Gastroesophageal sphincter (tissue), 4 donors: ENCODE measurements at regions not wholly inside any gene's neighbourhood (a gene's known extent, or its start where the extent isn't known, plus 50 kb on each side); places are given as distances from the start of the nearest gene placed in this dataset.

Experiments
- ATAC-seq: fragments of 150-250 bp; one replicate; pipeline ENCODE4 v1.9.1; 2016; ENCODE audit warnings: mild to moderate bottlenecking, moderate library complexity
- H3K27ac ChIP-seq, 4 donors: fragments of 200-600 bp; sonication (generic) in 3 of 4; 1 replicate in 3 of 4; 2 replicates in 1 of 4; pipeline ENCODE4 v1.5.1; 2016 to 2019
- H3K27me3 ChIP-seq: fragments of 200-600 bp; sonication (generic); one replicate; pipeline ENCODE4 v1.5.1; 2019
- H3K36me3 ChIP-seq, 2 donors: fragments of 200-600 bp; sonication (generic); one replicate each; pipeline ENCODE4 v1.5.1; 2019; ENCODE audit warnings: control low read depth in 1 of 2
- H3K4me1 ChIP-seq, 3 donors: fragments of 200-600 bp; sonication (generic); 1 replicate in 2 of 3; 2 replicates in 1 of 3; pipeline ENCODE4 v1.5.1; 2016 to 2019; ENCODE audit warnings: control low read depth in 2 of 3
- H3K4me3 ChIP-seq, 2 donors: fragments of 200-600 bp; sonication (generic); one replicate each; pipeline ENCODE4 v1.5.1; 2019; ENCODE audit warnings: mild to moderate bottlenecking in 1 of 2, moderate library complexity in 1 of 2
- H3K9me3 ChIP-seq, 3 donors: fragments of 200-600 bp; sonication (generic); one replicate each; pipeline ENCODE4 v1.5.1; 2017 to 2019; ENCODE audit warnings: control low read depth in 2 of 3
- EP300 ChIP-seq: sonication (generic); formaldehyde crosslinking; IDR thresholded peaks from one replicate; pipeline ENCODE4 v1.6.1; 2017; ENCODE audit warnings: antibody characterized with exemption, mild to moderate bottlenecking
- POLR2A ChIP-seq, 2 donors: fragments of 450-650 bp; IDR thresholded peaks; one replicate each; pipeline ENCODE4 v1.6.1; 2017; ENCODE audit warnings: antibody characterized with exemption in 2 of 2, mild to moderate bottlenecking in 2 of 2, moderate library complexity in 1 of 2
- POLR2AphosphoS5 ChIP-seq: sonication (generic); formaldehyde crosslinking; IDR thresholded peaks from one replicate; pipeline ENCODE4 v1.6.1; 2017; ENCODE audit warnings: antibody characterized with exemption
- WGBS, 2 donors: methylation state at CpG; one replicate each; pipeline ENCODE4 v1.1.5; 2018; ENCODE audit warnings: low coverage in 1 of 2; 5-methylcytosine and 5-hydroxymethylcytosine counted together
- TF ChIP-seq, protein P1 (sequence below), 4 experiments: fragments of 200-600 bp in 2 of 4; fragments of 450-650 bp in 2 of 4; sonication (generic) in 1 of 4; IDR thresholded peaks; one replicate each; pipeline ENCODE4 v1.5.1; 2017 to 2019; ENCODE audit warnings: antibody characterized with exemption in 4 of 4, mild to moderate bottlenecking in 2 of 4, moderate library complexity in 2 of 4

- WGBS, 2 donors: 46 to 86% methylated on average over 2 to 3 of the region's 3 CpGs
- no peaks in the 10 kb centered on the region for H3K36me3 ChIP-seq
- ATAC-seq: no peak
- no peak for TF ChIP-seq POLR2AphosphoS5
- TF ChIP-seq, protein P1, sequence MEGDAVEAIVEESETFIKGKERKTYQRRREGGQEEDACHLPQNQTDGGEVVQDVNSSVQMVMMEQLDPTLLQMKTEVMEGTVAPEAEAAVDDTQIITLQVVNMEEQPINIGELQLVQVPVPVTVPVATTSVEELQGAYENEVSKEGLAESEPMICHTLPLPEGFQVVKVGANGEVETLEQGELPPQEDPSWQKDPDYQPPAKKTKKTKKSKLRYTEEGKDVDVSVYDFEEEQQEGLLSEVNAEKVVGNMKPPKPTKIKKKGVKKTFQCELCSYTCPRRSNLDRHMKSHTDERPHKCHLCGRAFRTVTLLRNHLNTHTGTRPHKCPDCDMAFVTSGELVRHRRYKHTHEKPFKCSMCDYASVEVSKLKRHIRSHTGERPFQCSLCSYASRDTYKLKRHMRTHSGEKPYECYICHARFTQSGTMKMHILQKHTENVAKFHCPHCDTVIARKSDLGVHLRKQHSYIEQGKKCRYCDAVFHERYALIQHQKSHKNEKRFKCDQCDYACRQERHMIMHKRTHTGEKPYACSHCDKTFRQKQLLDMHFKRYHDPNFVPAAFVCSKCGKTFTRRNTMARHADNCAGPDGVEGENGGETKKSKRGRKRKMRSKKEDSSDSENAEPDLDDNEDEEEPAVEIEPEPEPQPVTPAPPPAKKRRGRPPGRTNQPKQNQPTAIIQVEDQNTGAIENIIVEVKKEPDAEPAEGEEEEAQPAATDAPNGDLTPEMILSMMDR (IDR thresholded peaks at IDR 0.05): no peak
- no peak overlapping the region for H3K27ac ChIP-seq
- H3K27me3 ChIP-seq: no peaks in the 10 kb centered on the region
- H3K4me1 ChIP-seq: peaks cover 0 to 14% (median 0%) of the 10 kb centered on the region in 3 donors
- no peaks in the 10 kb centered on the region for H3K9me3 ChIP-seq
- no peak overlapping the region for H3K4me3 ChIP-seq
Observed at GRCh38 chr9:3023449-3023848, 179.6 kb upstream of the PUM3 start.

DNA sequence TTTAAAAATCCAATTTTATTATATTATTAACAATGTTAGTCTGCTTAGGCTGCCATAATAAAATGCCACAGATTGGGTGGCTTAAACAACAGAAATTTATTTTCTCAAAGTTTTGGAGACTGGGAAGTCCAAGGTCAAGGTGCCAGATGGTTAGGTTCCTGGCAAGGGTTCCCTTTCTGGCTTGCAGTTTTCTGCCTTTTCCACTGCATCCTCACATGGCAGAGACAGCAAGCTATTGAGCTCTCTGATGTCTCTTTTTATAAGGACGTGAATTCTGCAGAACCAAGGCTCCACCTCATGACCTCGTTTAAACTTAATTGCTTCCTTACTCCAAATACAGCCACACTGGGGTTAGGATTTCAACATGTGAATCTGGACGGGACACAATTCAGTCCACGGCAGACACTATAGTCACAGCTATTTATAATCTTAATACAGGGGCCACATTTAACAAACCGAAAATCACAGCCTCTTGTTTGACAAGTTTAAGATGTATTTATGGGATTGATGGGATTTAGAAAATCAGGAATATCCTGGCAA lies 174.9 kb upstream of the PUM3 start:
- peaks cover 0 to 17% (median 0%) of the 10 kb centered on the region in 3 donors for H3K4me1 ChIP-seq
- ATAC-seq: no peak
- H3K9me3 ChIP-seq: no peaks in the 10 kb centered on the region
- TF ChIP-seq POLR2AphosphoS5: no peak
- TF ChIP-seq, protein P1 (IDR thresholded peaks at IDR 0.05): no peak
- TF ChIP-seq EP300: no peak
- no peak for TF ChIP-seq POLR2A (IDR thresholded peaks at IDR 0.05)
- no peaks in the 10 kb centered on the region for H3K27me3 ChIP-seq
- H3K4me3 ChIP-seq: no peak overlapping the region
- H3K27ac ChIP-seq: no peak overlapping the region
- H3K36me3 ChIP-seq: no peaks in the 10 kb centered on the region
- WGBS, 2 donors: 11 to 20% methylated on average over 5 of the region's 5 CpGs

DNA sequence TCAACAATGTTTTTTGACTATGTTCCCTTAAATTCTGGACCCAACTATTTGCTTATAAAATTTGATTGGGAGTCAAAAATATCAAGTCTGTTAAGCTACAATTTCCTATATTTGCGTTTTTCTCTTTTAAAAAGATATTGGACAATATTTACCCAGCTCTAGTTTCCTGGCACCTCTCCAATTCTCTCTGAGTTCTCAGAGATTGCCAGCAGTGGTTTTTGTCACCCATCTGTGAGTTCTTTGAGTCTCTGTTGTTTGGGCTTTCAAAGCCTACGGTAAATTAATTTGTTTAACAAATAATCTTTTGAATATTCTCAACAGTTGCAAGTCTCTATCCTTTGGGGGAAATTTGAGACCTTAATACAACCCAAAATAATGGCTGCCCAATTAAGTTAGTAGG lies 174.2 kb upstream of the PUM3 start:
- Histone ChIP-seq H3K4me1 (peaks cover 0 to 17% (median 0%) of the 10 kb centered on the region in 3 donors), H3K36me3 (no peaks in the 10 kb centered on the region), H3K4me3 (no peak overlapping the region), H3K9me3 (no peaks in the 10 kb centered on the region), H3K27ac (no peak overlapping the region), H3K27me3 (no peaks in the 10 kb centered on the region)
- TF ChIP-seq POLR2A (IDR thresholded peaks at IDR 0.05) (no peak), EP300 (no peak), POLR2AphosphoS5 (no peak)
- TF ChIP-seq, protein P1 (IDR thresholded peaks at IDR 0.05): no peak
- WGBS, 2 donors: 52 to 54% methylated on average over 2 of the region's 2 CpGs
- no peak for ATAC-seq

DNA sequence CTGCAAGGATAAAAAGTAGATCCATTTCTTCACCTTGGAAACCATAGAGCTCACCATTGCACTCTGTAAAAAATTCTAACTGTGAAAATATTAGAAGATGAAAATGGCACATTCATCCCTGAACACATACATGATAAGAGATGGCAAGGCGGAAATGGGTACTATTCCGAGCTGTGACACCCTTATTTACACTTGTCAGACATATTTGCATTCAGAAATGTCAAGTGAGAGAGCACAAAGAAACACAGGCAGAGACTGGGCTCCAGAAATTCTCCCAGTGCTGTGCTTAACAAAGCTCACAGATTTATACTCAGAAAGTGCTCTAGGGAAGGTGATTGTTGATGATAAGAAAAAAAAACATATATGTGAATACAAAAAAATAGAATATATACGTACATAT lies 170.3 kb upstream of the PUM3 start:
- no peak for TF ChIP-seq POLR2AphosphoS5
- TF ChIP-seq, protein P1 (IDR thresholded peaks at IDR 0.05): no peak
- TF ChIP-seq EP300: no peak
- TF ChIP-seq POLR2A (IDR thresholded peaks at IDR 0.05): no peak
- H3K9me3 ChIP-seq: no peaks in the 10 kb centered on the region
- ATAC-seq: no peak
- no peaks in the 10 kb centered on the region for H3K36me3 ChIP-seq
- 66 to 75% methylated on average over 3 of the region's 3 CpGs for WGBS, 2 donors
- H3K4me1 ChIP-seq: peaks cover 0 to 12% (median 0%) of the 10 kb centered on the region in 3 donors
- H3K27me3 ChIP-seq: no peaks in the 10 kb centered on the region
- H3K27ac ChIP-seq: no peak overlapping the region
- no peak overlapping the region for H3K4me3 ChIP-seq

GRCh38 chr9:3012842-3013241 lies 168.9 kb upstream of the PUM3 start:
- no peak for ATAC-seq
- no peaks in the 10 kb centered on the region for H3K27me3 ChIP-seq
- no peaks in the 10 kb centered on the region for H3K4me1 ChIP-seq
- H3K36me3 ChIP-seq: no peaks in the 10 kb centered on the region
- H3K27ac ChIP-seq: no peak overlapping the region
- 75 to 82% methylated on average over 1 to 2 of the region's 5 CpGs for WGBS, 2 donors
- TF ChIP-seq POLR2AphosphoS5 (no peak), POLR2A (IDR thresholded peaks at IDR 0.05) (no peak), EP300 (no peak)
- TF ChIP-seq, protein P1 (IDR thresholded peaks at IDR 0.05): no peak
- no peaks in the 10 kb centered on the region for H3K9me3 ChIP-seq
- no peak overlapping the region for H3K4me3 ChIP-seq
